Gastroesophageal sphincter (tissue), 3 donors: ENCODE measurements at regions not wholly inside any gene's neighbourhood (a gene's known extent, or its start where the extent isn't known, plus 50 kb on each side); places are given as distances from the start of the nearest gene placed in this dataset.

Source experiments
- EP300 ChIP-seq: sonication (generic); formaldehyde crosslinking; IDR thresholded peaks from one replicate; pipeline ENCODE4 v1.6.1; 2017; ENCODE audit warnings: antibody characterized with exemption, mild to moderate bottlenecking
- POLR2A ChIP-seq, 2 donors: fragments of 450-650 bp; IDR thresholded peaks; one replicate each; pipeline ENCODE4 v1.6.1; 2017; ENCODE audit warnings: antibody characterized with exemption in 2 of 2, mild to moderate bottlenecking in 2 of 2, moderate library complexity in 1 of 2
- POLR2AphosphoS5 ChIP-seq: sonication (generic); formaldehyde crosslinking; IDR thresholded peaks from one replicate; pipeline ENCODE4 v1.6.1; 2017; ENCODE audit warnings: antibody characterized with exemption
- TF ChIP-seq, protein P1 (sequence below), 4 experiments: fragments of 200-600 bp in 2 of 4; fragments of 450-650 bp in 2 of 4; sonication (generic) in 1 of 4; IDR thresholded peaks; one replicate each; pipeline ENCODE4 v1.5.1; 2017 to 2019; ENCODE audit warnings: antibody characterized with exemption in 4 of 4, mild to moderate bottlenecking in 2 of 4, moderate library complexity in 2 of 4

DNA sequence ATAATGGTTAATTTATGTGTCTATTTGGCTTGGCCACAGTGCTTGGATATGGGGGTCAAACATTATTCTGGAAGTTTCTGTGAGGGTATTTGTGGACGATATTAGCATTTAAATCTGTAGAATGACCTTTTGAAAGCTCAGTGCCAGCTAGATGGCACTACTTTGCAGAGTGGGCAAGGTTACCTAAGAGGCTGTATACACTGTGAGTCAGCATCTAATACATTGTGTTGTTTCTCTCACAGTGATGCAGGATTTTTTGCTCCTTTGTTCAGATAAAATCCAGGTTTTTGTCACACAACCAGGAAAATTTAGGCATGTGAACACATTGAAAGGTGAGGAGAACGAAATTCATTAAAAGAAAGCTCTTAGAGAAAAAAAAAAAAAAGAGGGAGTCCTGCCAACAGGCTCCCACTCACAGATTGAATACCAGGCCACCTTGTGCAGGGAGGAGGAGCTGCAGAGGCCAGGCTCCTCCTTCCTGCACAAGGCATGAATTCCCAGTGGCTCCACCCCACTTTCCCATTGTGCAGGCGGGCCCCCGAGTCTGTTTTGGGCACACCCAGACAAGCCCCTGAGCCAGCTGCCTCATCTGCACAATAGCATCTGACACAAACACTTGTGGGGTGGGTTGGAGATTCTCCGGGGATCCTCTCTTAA, 551.0 kb upstream of the ATXN8OS start:
- TF ChIP-seq, protein P1, sequence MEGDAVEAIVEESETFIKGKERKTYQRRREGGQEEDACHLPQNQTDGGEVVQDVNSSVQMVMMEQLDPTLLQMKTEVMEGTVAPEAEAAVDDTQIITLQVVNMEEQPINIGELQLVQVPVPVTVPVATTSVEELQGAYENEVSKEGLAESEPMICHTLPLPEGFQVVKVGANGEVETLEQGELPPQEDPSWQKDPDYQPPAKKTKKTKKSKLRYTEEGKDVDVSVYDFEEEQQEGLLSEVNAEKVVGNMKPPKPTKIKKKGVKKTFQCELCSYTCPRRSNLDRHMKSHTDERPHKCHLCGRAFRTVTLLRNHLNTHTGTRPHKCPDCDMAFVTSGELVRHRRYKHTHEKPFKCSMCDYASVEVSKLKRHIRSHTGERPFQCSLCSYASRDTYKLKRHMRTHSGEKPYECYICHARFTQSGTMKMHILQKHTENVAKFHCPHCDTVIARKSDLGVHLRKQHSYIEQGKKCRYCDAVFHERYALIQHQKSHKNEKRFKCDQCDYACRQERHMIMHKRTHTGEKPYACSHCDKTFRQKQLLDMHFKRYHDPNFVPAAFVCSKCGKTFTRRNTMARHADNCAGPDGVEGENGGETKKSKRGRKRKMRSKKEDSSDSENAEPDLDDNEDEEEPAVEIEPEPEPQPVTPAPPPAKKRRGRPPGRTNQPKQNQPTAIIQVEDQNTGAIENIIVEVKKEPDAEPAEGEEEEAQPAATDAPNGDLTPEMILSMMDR (IDR thresholded peaks at IDR 0.05): no peak
- TF ChIP-seq POLR2AphosphoS5: no peak
- TF ChIP-seq POLR2A (IDR thresholded peaks at IDR 0.05): no peak
- TF ChIP-seq EP300: no peak
